Upper lobe of left lung (tissue), 6 donors: ENCODE measurements at regions not wholly inside any gene's neighbourhood (a gene's known extent, or its start where the extent isn't known, plus 50 kb on each side); places are given as distances from the start of the nearest gene placed in this dataset.

Experiments used
- ATAC-seq, 2 donors: fragments of 200-7000 bp; cut with Tn5 transposase; one replicate each; pipeline ENCODE4 v1.9.1; 2022; ENCODE audit warnings: mild to moderate bottlenecking in 2 of 2, moderate library complexity in 2 of 2; ENCODE audit not compliant: low FRiP score in 2 of 2
- DNase-seq, 2 donors: peaks; one replicate each; pipeline ENCODE4 v3.0.0-alpha.2; 2019 to 2020
- H3K27ac ChIP-seq, 4 donors: fragments of 200-600 bp; sonication (generic); one replicate each; pipeline ENCODE4 v1.5.1; 2016 to 2019
- H3K27me3 ChIP-seq, 4 donors: fragments of 200-600 bp; sonication (generic); one replicate each; pipeline ENCODE4 v1.5.1; 2017 to 2019
- H3K36me3 ChIP-seq, 4 donors: fragments of 200-600 bp; sonication (generic); one replicate each; pipeline ENCODE4 v1.5.1; 2016 to 2019
- H3K4me1 ChIP-seq, 4 donors: fragments of 200-600 bp; sonication (generic); one replicate each; pipeline ENCODE4 v1.5.1; 2018 to 2019
- H3K4me3 ChIP-seq, 4 donors: fragments of 200-600 bp; sonication (generic); one replicate each; pipeline ENCODE4 v1.5.1; 2017 to 2019; ENCODE audit warnings: mild to moderate bottlenecking in 2 of 4, moderate library complexity in 1 of 4
- H3K9me3 ChIP-seq, 4 donors: fragments of 200-600 bp; sonication (generic); one replicate each; pipeline ENCODE4 v1.5.1; 2018 to 2019
- EP300 ChIP-seq, 4 donors: sonication (generic); formaldehyde crosslinking; IDR thresholded peaks; one replicate each; pipeline ENCODE4 v1.5.1; 2017; ENCODE audit warnings: antibody characterized with exemption in 4 of 4, control low read depth in 2 of 4
- POLR2A ChIP-seq, 4 donors: fragments of 450-650 bp; IDR thresholded peaks; one replicate each; pipeline ENCODE4 v1.5.1; 2016 to 2017; ENCODE audit warnings: antibody characterized with exemption in 4 of 4, mild to moderate bottlenecking in 2 of 4
- POLR2AphosphoS5 ChIP-seq, 2 donors: sonication (generic); formaldehyde crosslinking; IDR thresholded peaks; one replicate each; pipeline ENCODE4 v1.5.1; 2017; ENCODE audit warnings: antibody characterized with exemption in 2 of 2
- WGBS, 2 donors: methylation state at CpG; one replicate each; pipeline ENCODE4 v1.1.5; 2017 to 2018; 5-methylcytosine and 5-hydroxymethylcytosine counted together
- TF ChIP-seq, protein P1 (sequence below), 6 experiments: fragments of 450-650 bp in 4 of 6; fragments of 200-600 bp in 2 of 6; sonication (generic) in 2 of 6; IDR thresholded peaks; one replicate each; pipeline ENCODE4 v1.5.1; 2016 to 2019; ENCODE audit warnings: antibody characterized with exemption in 6 of 6
- donor health status: DM: no; HTN: no; CAD: no; lungs with moderate emphysema.
- donor health status: DM: no; HTN: yes; CAD: no; lungs with severe emphysema.

- TF ChIP-seq POLR2A (IDR thresholded peaks at IDR 0.05), result no peak
- TF ChIP-seq, protein P1, sequence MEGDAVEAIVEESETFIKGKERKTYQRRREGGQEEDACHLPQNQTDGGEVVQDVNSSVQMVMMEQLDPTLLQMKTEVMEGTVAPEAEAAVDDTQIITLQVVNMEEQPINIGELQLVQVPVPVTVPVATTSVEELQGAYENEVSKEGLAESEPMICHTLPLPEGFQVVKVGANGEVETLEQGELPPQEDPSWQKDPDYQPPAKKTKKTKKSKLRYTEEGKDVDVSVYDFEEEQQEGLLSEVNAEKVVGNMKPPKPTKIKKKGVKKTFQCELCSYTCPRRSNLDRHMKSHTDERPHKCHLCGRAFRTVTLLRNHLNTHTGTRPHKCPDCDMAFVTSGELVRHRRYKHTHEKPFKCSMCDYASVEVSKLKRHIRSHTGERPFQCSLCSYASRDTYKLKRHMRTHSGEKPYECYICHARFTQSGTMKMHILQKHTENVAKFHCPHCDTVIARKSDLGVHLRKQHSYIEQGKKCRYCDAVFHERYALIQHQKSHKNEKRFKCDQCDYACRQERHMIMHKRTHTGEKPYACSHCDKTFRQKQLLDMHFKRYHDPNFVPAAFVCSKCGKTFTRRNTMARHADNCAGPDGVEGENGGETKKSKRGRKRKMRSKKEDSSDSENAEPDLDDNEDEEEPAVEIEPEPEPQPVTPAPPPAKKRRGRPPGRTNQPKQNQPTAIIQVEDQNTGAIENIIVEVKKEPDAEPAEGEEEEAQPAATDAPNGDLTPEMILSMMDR (IDR thresholded peaks at IDR 0.05), result no peak
- TF ChIP-seq POLR2AphosphoS5 (IDR thresholded peaks at IDR 0.05), result no peak
- TF ChIP-seq EP300 (IDR thresholded peaks at IDR 0.05), result no peak
- H3K27ac ChIP-seq, result no peak overlapping the region
- H3K36me3 ChIP-seq, result no peaks in the 10 kb centered on the region
- DNase-seq (no peak), ATAC-seq (no peak)
- no peak overlapping the region for H3K4me3 ChIP-seq
- no peaks in the 10 kb centered on the region for H3K4me1 ChIP-seq
- no peaks in the 10 kb centered on the region for H3K9me3 ChIP-seq
- 88 to 91% methylated on average over 1 of the region's 1 CpG for WGBS, 2 donors
- H3K27me3 ChIP-seq, result no peaks in the 10 kb centered on the region
Observed at GRCh38 chr1:79845936-79846335, 839.4 kb upstream of the ADGRL4 start.

DNA sequence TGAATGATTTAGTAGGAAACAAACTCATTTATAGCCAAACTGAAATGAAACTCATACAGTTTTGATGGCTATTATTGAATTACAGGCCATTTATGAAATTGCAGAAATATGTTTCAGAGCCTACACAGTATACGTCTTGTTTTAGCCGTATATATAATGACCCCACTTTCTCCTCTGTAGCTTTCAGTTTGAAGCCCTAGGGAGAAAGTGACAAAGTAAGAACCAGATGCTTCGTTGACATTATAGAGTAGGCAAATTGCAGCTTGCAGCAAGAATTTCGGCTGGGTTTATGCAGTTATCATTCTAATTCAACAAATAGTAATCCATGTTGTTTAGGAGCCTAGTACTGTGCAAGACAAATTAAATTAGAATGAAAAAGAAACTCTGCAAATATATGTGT lies 836.3 kb upstream of the ADGRL4 start:
- ATAC-seq (no peak), DNase-seq (no peak)
- no peaks in the 10 kb centered on the region for H3K4me1 ChIP-seq
- H3K9me3 ChIP-seq, result no peaks in the 10 kb centered on the region
- TF ChIP-seq POLR2A (IDR thresholded peaks at IDR 0.05), result no peak
- TF ChIP-seq, protein P1 (IDR thresholded peaks at IDR 0.05), result no peak
- TF ChIP-seq POLR2AphosphoS5 (IDR thresholded peaks at IDR 0.05), result no peak
- TF ChIP-seq EP300 (IDR thresholded peaks at IDR 0.05), result no peak
- no peak overlapping the region for H3K4me3 ChIP-seq
- no peak overlapping the region for H3K27ac ChIP-seq
- WGBS, 2 donors, result 82 to 89% methylated on average over 4 of the region's 4 CpGs
- no peaks in the 10 kb centered on the region for H3K27me3 ChIP-seq
- H3K36me3 ChIP-seq, result no peaks in the 10 kb centered on the region

GRCh38 chr1:79839882-79840281 lies 833.4 kb upstream of the ADGRL4 start:
- H3K27ac ChIP-seq, result no peak overlapping the region
- DNase-seq (no peak), ATAC-seq (no peak)
- H3K4me1 ChIP-seq, result no peaks in the 10 kb centered on the region
- WGBS, 2 donors, result 78 to 79% methylated on average over 1 of the region's 1 CpG
- H3K27me3 ChIP-seq, result no peaks in the 10 kb centered on the region
- no peaks in the 10 kb centered on the region for H3K36me3 ChIP-seq
- no peaks in the 10 kb centered on the region for H3K9me3 ChIP-seq
- H3K4me3 ChIP-seq, result no peak overlapping the region
- no peak for TF ChIP-seq EP300 (IDR thresholded peaks at IDR 0.05)
- TF ChIP-seq, protein P1 (IDR thresholded peaks at IDR 0.05), result no peak
- no peak for TF ChIP-seq POLR2A (IDR thresholded peaks at IDR 0.05)
- TF ChIP-seq POLR2AphosphoS5 (IDR thresholded peaks at IDR 0.05), result no peak

GRCh38 chr1:79827446-79827845 lies 820.9 kb upstream of the ADGRL4 start:
- ATAC-seq (no peak), DNase-seq (no peak)
- Histone ChIP-seq H3K36me3 (no peaks in the 10 kb centered on the region), H3K9me3 (peaks cover 0 to 3% (median 0%) of the 10 kb centered on the region in 4 donors), H3K27me3 (no peaks in the 10 kb centered on the region), H3K4me1 (no peaks in the 10 kb centered on the region), H3K27ac (no peak overlapping the region), H3K4me3 (no peak overlapping the region)
- WGBS, 2 donors, result 70 to 81% methylated on average over 2 of the region's 2 CpGs
- TF ChIP-seq EP300 (IDR thresholded peaks at IDR 0.05), result no peak
- no peak for TF ChIP-seq POLR2AphosphoS5 (IDR thresholded peaks at IDR 0.05)
- no peak for TF ChIP-seq POLR2A (IDR thresholded peaks at IDR 0.05)

DNA sequence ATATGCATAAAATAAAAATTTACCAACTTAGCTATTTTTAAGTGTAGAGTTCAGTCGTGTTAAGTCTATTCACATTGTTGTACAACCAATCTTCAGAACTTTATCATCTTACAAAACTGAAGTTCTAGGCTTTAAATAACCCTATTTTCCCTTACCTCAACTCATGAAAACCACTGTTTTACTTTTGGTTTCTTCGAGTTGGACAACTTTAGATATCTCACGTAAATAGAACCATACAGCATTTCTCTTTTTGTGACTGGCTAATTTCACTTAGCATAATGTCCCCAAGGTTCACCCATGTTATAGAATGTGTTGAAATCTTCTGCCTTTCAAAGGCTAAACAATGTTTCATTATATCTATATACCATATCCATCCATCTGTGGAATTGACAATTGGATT lies 819.0 kb upstream of the ADGRL4 start:
- DNase-seq (no peak), ATAC-seq (no peak)
- Histone ChIP-seq H3K27me3 (no peaks in the 10 kb centered on the region), H3K4me1 (no peaks in the 10 kb centered on the region), H3K4me3 (no peak overlapping the region), H3K27ac (no peak overlapping the region), H3K36me3 (no peaks in the 10 kb centered on the region), H3K9me3 (peaks cover 0 to 3% (median 0%) of the 10 kb centered on the region in 4 donors)
- WGBS, 2 donors, result 84 to 85% methylated on average over 3 of the region's 3 CpGs
- TF ChIP-seq POLR2AphosphoS5 (IDR thresholded peaks at IDR 0.05) (no peak), EP300 (IDR thresholded peaks at IDR 0.05) (no peak), POLR2A (IDR thresholded peaks at IDR 0.05) (no peak)

GRCh38 chr1:79822053-79822452 lies 815.5 kb upstream of the ADGRL4 start:
- Histone ChIP-seq H3K9me3 (no peaks in the 10 kb centered on the region), H3K4me1 (no peaks in the 10 kb centered on the region), H3K27ac (no peak overlapping the region), H3K36me3 (no peaks in the 10 kb centered on the region), H3K27me3 (no peaks in the 10 kb centered on the region), H3K4me3 (no peak overlapping the region)
- WGBS, 2 donors, result 90 to 92% methylated on average over 11 of the region's 11 CpGs
- DNase-seq (peak in 1 of 2 donors; percentile 15), ATAC-seq (no peak)
- TF ChIP-seq POLR2AphosphoS5 (IDR thresholded peaks at IDR 0.05) (no peak), EP300 (IDR thresholded peaks at IDR 0.05) (no peak), POLR2A (IDR thresholded peaks at IDR 0.05) (no peak)
